Esophagus mucosa (tissue), 1 donor: ENCODE measurements at regions not wholly inside any gene's neighbourhood (a gene's known extent, or its start where the extent isn't known, plus 50 kb on each side); places are given as distances from the start of the nearest gene placed in this dataset.
A peak's percentile ranks its signal among the peaks of the same experiment; 100 is the strongest.

ENCODE experiments used
- ATAC-seq: fragments of 200-7000 bp; cut with Tn5 transposase; one replicate; pipeline ENCODE4 v1.9.1; 2020
- donor health status: DM: yes; HTN: yes; CAD: no.

DNA sequence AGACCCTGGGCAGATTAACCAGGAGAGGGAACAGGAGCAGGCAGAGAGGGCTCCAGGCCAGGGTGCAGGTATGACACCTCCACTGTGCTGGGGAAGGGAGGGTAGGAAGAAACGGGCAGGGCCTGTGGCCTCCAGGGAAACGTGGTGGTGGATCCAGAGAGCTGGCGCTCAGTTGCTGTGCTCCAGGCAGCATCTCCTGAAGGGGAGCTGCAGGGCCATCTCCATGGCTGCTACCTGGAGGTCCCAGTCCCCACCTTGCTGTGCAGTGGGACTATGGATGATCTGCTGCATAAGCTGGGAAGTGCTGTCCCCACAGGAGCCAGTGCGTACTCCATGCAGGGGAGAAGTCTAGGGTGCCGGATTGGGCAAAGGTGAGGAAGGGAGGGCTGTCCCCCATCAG is 125.9 kb upstream of the RUNX3 start:
- ATAC-seq: no peak

DNA sequence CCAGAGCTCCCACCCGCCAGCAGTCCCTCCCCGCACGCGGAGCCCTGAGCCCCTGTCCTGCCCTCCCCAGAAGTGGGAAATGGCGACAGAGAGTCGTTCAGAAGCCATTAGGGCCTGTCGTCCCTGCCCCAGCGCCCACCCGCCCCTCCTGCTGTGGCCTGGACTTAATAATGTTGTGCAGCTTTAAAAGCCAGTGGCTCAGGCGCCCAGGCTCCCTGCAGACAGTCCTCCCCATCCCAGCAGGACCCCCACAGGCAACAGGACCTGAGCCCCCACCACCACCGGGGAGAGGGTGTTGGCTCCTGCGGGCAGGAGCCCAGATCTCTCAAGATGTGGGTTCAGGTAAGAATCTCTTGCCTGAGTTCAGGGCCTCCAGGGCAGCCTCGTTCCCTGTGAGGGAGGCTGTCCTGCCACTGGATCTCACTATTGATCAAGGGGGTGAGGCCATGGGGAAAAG is 125.3 kb upstream of the RUNX3 start:
- ATAC-seq: no peak

DNA sequence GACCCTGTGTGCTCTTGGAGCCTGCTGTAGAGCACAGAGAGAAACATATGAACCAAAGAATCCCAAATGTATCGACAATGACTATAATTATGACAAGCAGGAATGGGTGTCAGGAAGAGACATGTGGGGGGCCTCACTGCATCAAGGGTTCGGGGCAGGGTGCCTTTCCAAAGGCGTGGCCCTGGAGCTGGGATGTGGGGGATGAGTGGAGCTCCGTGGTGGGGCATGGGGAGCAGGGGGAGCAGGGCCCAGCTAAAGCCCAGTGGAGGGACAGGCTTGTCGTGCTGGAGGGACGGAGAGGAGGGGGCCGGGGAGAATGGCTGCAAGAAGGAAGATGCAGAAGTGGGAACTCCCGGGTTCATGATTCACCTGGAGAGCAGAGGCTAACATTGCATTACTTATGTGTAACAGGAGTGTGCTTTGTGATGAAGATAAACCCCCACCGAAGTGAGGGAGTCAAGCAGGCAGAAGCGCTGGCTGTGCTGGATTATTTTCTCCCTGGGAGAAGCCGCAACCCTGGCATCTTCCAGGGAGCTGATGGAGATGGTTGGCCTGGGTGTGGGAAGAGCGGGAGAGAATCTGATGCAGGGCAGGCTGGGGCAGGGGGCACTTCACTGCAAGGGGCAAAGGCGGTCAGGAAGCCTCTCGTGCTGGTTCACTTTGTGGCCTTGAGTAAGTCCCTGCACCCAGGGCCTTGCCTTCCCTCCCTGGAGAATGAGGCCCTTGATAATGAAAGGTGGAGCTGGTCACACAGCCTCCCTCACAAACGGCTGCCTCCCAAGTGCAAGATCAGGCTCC is 124.6 kb upstream of the RUNX3 start:
- ATAC-seq: no peak

DNA sequence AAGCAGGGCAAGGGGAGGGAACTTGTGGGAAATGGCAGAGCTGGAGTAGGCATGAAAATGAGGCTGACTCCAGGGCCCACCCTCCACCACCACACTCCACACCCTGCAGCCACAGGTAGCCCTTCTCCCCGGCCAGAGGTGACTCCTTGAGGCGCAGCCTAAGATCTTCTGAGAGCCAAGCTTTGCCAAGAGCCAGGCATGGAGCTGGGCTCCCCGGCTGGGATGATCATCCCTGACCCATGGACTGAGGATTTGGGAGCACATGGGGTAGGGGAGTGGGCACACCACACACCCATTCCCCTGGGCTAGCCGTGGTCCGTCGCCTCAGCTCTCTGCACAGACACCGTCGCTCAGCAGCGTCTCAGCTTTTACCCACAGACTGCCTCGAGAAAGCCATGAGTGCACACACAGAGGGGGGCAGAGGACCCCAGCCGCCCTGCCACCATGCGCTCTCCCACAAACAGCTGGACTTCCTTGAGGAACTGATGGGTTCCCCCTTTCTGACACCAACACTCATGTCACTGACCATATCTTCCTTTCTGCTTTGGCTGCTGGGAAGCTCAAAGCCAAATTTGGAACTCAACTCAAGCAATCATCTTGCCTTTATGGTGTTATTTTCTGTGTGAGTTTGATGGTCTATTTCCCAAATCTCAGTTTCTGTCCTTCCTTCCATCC is 123.6 kb upstream of the RUNX3 start:
- ATAC-seq: no peak

DNA sequence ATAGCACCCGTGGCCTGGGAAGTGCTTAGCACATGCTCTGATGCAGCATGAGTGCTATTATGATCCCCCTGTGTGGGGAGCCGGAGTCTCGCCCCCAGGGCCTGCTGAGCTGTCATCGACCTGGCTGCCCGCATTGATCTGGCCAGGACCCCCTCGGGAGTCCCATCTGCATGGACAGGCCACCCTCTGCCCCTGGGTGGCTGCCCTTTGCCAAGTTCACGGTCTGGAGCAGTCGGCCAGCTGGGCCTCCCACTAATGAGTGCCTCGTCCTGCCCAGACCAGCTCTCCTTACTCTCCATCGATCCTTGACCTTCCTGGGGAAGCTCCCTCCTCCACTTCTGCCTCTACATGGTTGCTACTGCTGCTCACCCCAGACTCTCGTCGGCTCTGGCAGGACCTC is 121.8 kb upstream of the RUNX3 start:
- ATAC-seq: no peak

DNA sequence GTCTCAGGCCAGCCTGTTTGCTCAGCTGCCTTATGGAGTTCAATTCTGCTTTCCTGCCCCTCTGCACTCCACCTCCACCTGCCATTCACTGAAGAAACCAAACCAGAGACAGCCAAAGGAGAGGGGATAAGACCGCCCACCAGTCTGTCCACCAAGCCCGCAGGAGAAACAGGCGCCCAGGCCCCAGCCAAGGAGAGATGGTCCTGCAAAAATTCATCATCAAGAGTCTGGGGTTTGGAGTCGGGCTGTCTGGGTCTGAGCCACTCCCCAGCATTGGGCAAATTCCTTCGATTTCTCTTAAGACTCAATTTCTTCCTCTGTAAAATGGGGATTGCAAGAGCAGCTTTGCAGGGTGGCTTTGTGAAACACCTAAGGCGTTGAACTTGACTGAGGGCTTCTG is 121.4 kb upstream of the RUNX3 start:
- ATAC-seq: no peak

DNA sequence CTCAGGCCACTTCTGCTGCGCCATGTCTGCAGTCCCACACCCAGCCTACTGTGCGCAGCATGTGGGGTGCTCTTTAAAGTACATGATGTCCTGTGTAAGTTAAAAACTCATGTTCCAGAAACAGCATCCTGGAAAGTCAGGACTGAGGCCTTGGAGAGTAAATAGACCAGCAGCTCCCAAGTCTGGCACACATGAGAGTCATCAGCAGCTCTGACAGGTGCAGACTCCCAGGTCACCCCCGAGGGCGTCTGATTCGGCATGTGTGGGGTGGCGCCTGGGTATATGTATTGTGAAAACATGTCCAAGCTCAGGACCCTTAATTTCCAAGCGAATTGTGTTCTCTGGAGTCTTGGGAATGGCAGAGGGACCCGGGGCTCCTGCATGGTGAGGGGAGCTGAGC is 120.1 kb upstream of the RUNX3 start:
- ATAC-seq: no peak

DNA sequence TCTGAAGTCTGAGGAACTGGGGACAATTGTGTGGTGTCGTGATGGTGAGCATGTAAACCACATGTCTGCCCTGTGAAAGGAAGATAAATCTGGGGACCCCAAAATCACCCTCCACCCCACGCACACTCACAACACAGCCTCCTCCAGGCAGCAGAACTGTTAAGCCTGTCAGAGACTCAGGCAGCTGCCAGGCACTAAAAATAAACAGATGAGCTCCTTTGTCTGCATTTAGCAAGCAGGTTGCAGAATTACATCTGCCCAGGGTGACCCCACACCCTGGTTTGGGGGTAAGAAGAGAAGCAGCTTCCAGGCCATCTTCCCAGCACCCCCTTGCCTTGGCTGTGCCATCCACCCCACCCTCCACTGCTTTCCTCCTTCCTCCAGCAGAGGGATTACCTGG is 119.1 kb upstream of the RUNX3 start:
- no peak for ATAC-seq

DNA sequence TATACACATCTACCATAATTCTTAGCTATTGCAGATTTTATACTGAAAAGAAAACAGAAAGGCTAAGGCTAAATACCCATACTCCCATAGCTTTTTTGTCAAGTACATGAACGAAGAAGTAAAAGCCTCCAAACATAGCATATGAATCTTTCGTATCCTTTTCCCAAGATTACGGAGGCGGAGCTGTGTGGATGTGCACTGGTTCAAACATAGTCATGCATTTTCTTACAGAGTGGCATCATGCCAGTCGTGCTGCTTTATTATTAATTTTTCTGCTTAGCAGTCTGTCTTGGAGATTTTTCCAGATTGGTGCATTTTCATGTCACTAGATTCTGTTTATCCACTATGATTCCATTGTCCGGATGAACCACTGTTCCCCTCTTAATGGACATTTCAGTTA is 118.7 kb upstream of the RUNX3 start:
- no peak for ATAC-seq

DNA sequence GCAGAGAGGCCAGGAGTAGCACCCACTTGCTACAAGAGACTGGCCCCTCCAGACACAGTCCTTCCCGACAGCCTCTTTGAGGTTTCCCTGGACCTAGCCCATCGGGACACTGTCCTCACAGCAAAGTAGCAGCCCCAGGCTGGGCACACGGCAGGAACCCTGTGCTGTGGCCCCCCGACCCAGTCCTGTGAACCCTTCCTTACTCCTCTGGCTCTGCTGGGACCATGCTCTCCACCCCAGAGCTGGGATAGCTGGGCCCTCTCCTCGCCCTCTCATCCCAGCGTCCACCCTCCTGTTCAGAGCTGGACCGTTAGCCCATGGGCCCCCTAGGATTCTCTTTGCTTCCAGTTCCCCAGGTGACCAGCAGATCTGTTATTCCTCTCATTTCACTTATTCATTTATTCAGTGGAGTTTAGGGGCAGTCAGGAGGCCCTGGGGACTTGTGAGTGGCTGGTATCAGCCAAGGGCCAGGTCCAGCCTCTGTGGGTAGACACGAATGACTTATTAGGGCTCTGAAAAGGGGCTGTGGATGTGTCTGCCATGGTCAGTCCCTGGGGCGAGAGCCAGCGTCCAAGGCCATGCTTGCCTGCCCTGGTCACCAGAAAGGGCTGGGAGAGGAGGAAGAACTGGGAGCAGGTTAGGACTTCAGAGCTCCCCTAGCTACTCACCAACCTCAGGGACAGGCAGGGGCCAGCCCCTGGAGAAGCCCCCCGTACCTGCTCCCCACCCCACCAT is 117.6 kb upstream of the RUNX3 start:
- no peak for ATAC-seq

DNA sequence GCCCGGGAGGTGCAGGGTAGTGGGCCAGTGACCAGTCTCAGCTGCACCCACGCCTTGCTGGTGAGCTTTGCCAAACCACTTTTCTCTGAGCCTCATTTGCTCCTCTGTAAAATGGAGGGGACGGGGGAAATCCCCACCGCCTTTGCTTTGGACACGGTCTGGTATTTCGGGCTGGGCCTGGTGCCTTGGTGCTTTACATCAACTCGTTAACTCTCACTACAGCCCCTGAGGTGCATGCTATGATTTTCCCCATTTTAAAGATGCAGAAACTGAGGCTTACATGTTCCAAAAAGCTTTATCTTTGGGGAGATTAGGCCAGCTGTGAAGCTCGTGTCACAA is 116.1 kb upstream of the RUNX3 start:
- ATAC-seq: no peak

DNA sequence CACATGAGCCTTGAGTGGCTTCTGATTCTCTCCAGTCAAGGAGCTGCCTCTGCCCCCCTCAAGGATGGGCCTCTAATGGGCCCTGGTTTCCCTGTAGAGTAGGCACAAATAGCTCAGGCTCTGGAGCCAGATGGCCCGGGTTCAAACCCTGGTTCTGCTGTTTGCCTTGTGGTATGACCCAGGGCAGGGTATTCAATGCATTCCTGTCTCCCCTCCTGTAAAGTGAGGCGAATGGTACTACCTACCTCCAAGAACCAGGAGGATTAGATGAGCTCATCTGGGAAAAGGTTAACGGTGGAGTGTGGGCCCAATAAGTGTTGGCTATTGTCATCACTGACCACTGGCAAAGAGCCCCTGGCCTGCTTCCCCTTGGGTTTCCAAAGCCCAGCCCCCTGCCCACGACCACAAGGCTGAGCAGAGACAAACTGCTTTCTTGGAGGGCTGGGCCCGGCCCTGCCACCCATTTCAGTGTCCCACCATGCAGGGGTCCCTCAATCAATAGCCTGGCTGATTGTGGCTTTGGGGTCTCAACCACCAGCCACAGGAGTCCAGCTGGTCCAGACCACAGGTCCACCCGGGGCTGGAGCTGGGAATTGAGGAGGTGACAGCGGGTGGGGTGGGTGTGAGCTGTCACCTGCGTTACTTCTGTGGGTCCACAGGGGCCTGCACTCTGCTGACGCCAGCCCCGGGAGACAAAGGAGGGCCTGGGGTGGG is 115.6 kb upstream of the RUNX3 start:
- ATAC-seq: peak; percentile 6

DNA sequence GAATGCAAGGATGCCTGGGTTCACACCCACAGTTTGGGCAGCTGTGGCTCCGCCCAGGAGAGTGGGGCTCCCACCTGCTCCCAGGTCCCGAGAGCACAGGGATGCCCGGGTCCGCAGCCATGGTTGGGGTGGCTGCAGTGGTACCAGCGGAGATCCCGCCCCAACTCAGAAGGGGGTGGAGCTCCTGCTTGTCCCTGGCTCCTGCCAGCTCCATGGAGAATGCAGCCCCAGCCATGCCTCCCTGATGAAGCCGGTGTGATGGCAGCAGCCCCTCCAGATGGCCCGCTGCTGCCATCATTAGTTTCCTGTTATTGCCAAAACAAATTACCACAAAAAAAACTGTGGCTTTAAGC is 113.1 kb upstream of the RUNX3 start:
- ATAC-seq: no peak

DNA sequence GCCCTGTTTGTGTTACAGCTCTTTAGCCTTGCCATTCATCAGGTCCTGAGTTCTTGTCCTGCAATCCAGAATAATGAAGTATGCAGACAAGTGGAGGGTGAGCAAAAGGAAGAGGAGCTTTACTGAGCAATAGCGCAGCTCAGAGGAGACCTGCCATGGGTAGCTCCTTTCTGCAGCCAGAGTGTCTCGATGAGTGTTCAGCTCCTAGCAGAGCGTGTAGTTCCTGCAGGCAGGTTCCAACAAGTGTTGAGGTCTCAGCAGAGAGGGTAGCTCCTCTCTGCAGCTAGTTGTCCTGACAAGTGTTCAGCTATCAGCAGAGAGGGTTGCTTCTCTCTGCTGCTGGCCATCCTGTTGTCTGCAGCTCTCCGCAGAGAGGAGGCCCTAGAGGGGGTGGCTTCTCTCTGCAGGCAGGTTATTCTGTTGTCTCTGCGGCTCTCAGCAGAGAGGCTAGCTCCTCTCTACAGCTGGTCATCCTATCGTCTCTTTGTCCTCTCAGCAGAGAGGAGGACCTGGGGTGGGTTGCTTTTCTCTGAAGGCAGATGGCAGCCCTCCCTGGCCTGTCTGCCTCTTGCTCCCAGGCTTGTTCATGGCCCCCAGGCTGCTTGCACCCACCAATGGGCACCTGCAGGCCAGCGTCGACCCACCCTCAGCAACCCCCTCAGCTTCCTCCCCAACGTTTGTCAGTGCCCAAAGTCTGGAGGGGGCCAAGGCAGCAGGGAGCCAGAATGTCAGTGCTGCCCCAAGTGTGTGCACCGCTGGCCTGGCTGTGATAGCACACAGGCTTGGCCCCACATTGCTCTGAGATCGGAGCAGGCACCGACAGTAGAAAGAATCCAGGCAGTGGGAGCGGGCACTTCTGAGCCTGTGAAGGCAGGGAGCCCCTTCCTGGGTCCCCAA is 112.5 kb upstream of the RUNX3 start:
- no peak for ATAC-seq

DNA sequence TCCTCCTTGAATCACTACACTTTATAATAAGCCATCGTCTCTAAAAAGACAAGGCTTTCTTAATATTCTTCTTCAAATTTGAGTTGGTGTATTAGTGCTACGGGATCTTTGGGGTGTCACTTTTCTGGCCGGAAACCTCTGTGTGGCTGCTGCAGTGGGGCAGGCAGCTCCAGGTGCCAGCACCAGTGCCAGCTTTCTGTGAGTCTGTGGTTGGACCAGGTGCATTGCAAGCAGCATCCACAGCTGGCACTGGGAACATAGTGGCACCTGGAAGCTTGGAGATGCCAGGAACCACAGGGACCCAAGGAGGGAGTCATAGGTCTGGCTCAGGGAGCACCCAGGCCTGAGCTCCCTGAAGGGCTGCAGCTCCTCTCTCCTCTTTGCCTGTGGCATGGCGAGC is 111.8 kb upstream of the RUNX3 start:
- ATAC-seq: no peak

DNA sequence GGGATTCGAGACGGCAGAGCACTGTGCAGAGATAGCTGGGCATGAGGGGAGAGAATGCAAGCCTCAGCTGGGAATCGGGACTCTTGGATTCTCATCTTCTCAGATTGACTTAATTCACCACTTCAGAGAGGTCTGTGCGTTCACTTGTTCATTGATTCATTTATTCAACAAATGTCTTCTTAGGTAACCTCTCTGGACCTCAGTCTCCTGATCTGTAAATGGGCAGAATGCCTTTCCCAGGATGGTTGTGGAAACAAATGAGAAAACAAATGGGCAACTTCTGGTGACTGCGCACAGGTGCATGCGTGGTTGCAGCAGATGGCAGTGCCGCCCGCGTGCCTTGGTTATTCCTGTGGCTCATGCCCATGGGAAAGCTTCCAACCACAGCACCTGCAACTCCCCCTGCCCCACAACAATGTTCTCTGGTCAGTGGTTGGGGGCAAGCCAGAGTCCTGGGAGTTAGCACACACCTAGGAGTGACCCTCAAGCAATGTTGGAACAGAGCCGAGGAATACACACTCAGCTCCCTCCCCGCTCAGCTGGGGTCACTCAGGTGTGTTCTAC is 110.1 kb upstream of the RUNX3 start:
- ATAC-seq: no peak

DNA sequence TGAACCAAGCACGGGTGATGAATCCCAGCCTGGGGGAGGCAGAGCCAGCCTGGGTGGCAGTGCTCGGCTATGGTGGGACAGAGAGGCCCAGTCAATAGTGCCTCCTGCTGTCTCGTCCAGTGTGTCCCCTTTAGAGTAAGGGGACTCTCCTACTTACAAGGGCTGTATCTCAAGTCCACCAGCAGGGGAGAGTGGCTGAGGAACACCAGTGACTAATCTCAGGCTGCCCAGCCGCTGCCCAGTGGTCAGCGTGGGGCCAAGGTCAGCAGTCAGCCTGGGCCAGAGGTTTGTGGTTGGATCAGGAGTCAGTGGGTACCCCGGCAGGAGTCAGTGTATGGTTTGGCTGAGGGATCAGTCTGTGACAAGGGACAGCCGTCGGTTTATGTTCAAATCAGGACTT is 109.2 kb upstream of the RUNX3 start:
- ATAC-seq: no peak

DNA sequence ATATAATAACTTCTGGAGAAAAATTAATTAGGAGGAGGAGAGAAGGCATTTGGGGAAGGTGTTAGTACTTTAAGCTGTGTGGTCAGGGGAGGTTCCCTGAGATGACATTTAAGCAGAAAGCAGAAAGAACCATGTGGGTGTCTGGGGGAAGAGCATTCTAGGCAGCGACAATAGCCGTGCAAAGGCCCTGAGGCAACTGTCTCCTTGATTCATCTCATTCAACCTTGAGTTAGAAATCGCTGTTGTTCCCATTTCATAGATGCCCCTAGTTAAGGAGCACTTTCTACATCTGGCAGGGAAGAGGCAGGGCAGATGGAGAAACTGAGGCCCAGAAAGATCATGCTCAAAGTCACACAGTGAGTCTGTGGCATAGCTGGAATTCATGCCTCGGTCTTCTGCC is 108.6 kb upstream of the RUNX3 start:
- ATAC-seq: no peak

DNA sequence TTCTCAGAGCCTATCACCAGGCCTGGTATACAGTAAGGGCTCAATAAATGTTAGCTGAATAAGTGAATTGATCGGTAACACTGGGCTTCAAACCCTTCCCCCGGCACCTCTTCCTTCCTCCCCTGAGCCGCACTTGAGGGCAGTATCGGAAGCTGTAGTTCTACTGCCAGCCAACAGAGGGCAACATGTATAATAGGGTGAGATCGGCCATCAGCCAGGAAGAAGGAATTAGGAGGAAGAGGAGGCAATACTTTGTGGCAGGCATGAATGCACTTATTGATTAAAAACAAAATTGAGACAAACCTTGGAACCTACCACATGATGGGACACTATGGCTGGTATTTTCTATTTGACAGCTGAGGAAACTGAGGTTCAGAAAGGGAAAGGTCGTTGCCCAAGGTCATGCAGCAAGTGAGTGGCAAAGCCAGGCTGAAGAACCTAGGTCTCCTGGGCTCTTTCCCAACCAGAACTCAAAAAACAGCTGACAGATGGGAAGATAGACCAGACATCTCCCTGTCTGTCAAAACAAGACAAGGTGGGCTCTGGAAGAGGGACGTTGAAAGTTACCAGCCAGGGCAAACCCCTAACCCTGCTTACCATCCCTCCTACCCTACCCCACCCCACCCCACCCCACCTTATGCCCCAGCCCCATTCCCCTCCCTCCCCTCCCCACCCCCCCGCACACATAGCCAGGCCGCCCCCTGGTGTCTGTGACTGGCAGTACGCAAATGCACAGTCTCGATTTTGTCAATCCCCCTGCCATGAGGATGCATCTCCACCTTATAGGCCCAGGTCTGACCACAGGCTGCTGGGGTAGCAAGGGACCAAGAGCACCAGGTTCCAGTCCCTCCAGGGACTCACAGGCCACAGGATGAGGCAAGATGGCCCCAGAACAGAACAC is 107.3 kb upstream of the RUNX3 start:
- ATAC-seq: peak; percentile 40

DNA sequence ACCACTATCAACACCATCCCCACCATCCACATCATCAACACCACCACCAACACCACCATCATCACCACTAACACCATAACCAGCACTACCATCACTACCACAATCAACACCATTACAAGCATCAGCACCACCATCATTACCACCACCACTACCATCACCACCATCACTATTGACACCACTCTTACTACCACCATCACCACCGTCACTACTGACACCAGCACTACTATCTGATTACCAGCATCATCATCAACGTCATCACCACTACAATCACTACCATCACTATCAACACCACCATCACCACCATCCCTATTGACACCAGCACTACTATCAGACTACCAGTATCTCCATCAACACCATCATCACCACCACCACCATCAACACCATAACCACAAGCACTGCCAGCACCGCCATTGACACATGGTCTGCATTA is 106.1 kb upstream of the RUNX3 start:
- ATAC-seq: no peak
